Occipital lobe (tissue), 1 donor: ENCODE measurements at regions not wholly inside any gene's neighbourhood (a gene's known extent, or its start where the extent isn't known, plus 50 kb on each side); places are given as distances from the start of the nearest gene placed in this dataset.
A peak's percentile ranks its signal among the peaks of the same experiment; 100 is the strongest.
"Not testable (repeated sequence)": the region's sequence is repeated elsewhere in the genome, so short reads cannot be mapped to it uniquely, and the experiment has no call there.

Experiments used
- DNase-seq: peaks from one replicate; lab custom pipeline; 2025; lab: John Stamatoyannopoulos, UW

DNA sequence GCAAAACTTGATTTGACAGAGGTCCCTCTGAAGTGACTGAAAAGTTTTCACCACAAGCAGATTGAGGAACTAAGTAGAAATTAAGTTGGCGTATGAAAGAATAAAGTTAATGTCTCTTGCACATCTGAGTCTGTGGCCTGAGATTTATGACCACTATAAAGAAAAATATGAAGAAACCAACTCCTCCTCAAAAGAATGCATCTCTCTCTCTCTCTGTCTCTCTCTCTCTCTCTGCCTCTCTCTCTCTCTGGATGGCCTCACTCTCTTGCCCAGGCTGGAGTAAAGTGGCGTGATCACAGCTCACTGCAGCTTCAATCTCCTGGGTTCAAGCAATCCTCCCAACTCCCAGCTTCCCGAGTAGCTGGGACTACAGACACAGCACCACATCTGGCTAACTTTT is 55.2 kb downstream of the RPL22L1 start:
- DNase-seq, result no peak

DNA sequence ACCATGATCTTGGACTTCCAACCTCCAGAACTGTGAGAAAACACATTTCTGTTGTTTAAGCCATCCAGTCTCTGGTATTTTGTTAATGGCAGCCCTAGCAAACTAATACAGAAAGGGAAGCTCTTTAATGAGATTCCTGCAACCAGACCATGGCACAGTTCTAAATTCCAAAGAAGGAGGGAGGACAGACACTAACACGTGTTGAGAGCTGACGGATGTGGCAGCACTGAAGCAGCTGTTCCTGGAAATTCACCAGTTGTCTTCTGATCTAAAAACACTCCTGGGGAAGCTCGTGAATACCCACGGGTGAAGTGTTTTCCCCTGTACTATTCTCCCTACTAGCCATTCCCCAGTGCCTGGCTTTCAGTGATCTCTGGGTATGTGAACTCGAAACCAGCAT is 56.7 kb downstream of the RPL22L1 start:
- DNase-seq, result no peak

DNA sequence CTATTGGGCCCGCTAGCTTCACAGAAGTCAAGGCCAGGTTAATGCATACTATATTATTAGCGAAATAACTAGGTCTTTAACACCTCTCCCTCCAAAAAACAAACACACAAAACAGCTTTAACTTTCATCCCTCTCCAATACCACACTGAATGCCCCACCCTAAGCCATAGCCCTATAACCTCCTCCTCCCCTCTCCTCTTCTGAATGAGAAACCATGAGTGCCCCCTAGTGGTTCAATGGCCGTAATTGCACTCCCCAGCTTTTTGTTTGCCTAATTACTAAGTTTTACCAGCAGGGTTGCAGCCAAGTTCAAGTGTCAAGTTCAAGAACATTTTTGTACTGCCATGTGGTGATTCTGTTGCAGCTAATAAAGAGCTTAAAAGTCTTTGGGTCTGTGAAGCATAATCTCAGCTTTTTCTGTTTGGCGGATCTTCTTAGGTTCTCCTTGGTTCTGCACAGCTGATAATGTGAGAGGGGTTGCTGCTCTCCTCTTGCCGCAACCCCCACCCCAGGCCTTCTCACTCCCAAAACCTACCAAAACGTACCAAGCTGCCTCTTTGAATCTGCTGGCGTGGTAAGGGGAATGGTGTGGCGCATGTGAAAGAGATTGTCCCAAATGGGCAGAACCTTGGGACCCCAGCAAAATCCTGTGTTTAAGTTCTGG is 57.9 kb downstream of the RPL22L1 start:
- peak; percentile 30 for DNase-seq

DNA sequence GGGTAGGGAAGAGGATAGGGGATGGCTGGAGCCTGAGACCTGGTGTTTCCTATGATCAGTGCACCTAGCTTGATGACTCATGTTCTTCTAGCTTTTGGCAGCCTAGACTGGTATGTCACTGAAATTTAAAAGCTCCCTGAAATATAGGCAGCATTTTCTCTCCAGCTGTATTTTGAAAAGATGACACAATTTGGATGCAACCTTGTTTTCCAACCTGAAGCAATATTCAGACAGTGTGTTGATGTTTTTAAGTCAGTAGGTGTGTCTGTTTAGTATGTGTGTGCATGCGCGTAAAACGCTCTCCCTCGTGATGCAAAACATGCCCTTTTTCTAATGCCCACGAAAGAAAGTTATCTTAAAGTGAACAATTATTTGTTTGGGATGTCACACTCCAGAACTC is 58.5 kb downstream of the RPL22L1 start:
- DNase-seq, result no peak

DNA sequence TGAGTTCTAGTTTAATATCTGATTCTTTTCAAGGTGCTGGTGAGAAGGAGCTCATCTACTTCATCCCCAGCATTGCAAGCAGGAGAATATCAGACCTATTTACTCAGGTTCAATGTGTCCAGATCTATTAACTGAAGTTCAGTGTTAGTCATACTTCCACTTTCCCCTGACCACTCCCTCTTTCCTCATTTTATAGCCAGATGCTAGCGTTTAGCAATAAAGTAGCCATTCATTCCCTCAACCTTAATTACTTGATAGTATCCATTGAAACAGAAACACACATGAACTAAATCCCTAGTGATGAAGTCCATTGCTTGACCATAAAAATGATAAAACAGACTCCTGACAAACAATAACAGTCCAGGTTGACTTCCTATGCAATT is 60.0 kb downstream of the RPL22L1 start:
- no peak for DNase-seq

DNA sequence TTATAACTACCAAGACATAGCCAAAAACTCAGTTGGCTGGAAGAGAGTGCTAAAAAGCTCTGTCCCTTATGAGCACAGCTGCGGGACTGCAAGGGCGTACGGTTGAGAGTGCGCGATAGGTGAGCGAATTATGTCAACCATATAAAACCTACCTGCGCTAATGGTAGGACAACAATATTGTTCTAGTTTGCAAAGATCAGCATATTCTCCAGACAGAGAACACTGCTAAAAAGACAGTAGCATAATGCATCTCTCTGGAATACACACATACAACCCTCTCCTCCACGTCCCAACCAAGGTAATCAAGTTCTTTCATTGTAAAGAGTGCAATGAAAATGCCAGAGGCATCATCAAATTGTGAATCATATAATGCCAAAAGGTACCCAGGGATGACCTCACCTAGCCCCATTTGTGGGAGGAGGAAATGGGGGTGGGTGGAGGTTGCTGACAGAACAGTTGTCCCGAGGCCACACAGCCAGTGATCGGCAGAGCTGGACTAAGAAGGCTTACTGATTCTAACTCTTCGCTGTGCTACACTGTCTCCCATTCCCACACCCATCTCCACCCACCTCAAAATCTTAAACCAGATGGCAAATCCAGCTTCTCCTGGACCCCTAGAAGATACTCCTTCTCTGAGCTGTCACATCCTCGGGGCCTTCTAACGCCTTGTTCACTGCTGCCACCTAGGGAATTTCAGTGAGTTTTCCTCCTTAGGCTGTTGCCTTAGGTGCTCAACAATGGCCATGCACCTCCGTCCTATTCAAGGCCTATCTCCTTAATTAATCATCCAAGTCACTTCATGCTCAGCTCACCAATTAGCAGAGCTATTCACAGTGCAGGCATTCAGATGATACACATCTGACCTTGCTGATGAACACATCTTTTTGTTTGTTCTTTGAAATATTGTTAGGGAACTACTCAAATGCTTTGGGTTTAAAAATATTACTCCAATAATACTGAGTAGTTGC is 60.7 kb downstream of the RPL22L1 start:
- peak; percentile 41 for DNase-seq

DNA sequence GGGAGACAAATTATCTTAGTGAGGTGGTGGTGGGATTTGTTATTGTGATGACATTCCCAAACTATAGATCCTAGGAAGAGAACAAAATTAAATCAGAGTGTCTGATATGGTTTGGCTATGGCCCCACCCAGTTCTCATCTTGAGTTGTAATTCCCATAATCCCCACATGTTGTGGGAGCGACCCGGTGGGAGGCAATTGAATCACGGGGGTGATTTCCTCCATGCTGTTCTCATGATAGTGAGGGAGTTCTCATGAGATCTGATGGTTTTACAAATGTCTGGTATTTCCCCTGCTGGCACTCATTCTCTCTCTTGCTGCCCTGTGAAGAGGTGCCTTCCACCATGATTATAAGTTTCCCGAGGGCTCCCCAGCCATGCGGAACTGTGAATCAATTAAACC is 62.0 kb downstream of the RPL22L1 start:
- DNase-seq, result no peak

DNA sequence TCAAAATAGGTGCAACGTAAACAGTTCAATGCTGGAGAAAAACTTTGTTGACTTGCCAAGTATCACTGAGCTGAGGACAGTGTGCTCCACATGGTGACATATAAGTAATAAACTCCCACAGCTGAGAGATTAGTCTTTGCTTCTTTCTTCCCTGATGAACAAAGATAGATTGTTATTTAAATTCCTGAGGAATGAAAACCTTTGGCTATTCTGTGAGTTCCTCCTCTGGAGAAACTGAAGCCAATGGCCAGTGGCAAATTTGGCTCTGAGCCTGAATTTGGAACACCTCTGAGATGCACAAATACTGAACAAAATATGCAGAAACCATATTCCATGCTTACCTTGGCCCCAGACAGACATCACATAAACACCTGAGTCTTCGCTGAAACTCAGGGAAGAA is 63.3 kb downstream of the RPL22L1 start:
- no peak for DNase-seq

DNA sequence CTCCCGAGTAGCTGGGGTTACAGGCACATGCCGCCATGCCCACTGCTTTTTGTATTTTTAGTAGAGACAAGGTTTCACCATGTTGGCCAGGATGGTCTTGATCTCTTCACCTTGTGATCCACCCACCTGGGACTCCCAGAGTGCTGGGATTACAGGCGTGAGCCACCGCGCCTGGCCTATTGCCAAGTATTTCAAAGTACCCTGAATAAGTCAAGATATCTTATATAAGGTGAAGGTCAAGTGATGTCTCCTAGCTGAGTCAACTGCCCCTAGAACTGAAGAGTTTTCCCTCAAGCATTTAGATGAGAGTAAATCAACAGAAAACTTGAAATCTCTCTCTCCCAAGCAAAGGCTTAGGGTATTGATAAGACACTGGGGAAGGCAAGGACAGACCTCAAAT is 63.9 kb downstream of the RPL22L1 start:
- no peak for DNase-seq

DNA sequence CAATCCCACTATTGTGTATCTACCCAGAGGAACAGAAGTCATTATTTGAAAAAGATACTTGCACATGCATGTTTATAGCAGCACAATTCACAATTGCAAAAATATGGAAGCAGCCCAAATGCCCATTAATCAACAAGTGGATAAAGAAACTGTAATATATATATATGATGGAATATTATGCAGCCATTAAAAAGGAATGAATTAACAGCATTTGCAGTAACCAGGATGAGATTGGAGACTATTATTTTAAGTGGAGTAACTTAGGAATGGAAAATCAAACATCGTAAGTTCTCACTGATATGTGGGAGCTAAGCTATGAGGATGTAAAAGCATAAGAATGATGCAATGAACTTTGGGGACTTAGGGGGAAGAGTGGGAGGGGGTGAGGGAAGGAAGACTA is 64.7 kb downstream of the RPL22L1 start:
- DNase-seq, result not testable (repeated sequence)

DNA sequence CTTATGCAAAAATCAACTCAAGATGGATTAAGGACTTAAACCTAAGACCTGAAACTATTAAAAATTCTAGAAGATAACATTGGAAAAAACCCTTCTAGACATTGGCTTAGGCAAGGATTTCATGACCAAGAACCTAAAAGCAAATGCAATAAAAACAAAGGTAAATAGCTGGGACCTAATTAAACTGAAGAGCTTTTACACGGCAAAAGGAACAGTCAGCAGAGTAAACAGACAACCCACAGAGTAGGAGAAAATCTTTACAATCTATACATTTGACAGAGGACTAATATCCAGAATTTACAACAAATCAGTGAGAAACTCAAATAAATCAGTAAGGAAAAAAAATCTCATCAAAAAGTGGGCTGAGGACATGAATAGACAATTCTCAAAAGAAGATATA is 65.4 kb downstream of the RPL22L1 start:
- not testable (repeated sequence) for DNase-seq

DNA sequence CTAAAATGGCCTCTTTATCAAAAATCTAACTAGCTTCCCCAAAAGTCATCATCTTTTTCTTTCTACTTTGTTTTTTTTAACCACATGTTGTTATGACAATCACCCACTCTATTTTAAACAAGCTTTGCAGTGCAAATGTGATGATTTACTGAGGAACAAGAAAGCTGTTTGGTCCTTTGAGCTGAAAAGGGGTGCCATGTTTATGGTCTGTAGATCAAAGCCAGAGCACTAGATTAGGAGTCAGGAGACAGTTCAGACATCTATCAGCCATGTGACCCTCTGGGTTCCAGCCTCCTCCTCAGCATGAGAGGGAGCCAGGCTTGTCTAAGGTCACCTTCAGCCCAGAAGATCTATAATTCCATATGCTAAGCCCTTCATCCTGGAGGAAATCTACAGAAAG is 65.9 kb downstream of the RPL22L1 start:
- no peak for DNase-seq

DNA sequence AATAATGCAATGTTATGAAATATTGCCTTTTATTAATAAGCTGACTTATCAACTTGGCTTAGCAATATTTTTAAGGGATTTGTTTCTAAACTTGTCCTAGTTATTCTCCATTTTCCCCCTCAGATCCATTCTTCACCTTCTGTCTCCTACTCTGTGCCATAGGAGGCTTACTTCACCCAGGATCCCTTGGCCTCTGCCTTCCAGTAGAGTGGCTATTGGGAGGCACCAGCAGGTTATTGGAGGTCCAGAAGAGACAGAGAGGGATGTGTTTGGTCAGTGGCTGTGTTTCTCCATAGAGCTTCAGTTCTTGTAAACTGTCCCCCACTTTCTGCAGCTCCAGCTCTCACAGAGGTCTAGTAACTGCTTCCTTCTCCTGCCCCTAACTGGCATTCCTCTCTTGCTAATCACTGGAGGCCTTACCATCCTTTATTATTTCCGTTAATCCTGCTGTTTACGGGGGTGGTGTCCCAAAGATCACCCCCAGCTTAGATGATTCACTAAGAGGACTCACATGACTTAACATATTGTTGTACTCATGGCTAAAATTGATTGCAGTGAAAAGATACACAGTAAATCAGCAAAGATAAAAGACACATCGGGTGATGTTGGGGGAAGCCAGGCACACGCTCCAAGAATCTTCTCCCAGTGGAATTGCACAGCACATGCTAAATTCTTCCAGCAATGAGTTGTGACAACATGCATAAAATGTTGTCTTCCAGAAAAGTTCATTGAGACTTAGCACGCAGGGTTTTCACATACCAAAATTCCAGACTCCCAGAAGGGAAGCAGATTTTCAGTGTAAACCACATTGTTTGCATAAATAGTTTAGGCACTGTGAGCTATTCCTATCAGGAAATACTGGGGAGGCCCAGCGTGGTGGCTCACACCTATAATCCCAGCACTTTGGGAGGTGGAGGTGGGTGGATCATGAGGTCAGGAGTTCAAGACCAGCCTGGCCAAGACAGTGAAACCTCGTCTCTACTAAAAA is 67.5 kb downstream of the RPL22L1 start:
- DNase-seq, result no peak

DNA sequence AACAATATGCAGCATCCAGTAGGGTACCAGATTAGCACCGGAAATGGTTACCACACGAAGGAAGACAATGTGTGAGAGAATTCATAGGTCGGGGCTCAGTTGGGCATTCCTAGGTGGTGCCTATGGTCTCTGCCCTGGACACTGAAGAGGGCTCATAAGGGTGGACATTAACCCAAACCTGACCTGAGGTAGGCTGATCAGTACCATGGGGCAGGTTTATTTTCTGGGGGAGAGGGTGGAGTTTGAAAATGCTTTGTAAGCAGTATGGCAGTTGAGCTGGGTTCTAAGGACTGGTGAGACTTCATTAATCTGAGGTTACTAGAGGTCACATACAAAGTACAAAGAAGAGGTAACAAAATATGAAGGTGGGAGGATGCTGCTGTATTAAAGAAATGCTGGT is 68.4 kb downstream of the RPL22L1 start:
- no peak for DNase-seq

DNA sequence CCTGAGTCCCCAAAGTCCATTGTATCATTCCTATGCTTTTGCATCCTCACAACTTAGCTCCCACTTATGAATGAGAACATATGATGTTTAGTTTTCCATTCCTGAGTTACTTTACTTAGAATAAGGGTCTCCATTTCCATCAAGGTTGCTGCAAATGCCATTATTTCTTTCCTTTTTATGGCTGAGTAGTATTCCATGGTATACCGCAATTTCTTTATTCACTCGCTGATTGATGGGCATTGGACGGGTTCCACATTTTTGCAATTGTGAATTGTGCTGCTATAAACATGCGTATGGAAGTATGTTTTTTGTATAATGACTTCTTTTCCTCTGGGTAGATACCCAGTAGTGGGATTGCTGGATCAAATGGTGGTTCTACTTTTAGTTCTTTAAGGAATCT is 69.7 kb downstream of the RPL22L1 start:
- not testable (repeated sequence) for DNase-seq

DNA sequence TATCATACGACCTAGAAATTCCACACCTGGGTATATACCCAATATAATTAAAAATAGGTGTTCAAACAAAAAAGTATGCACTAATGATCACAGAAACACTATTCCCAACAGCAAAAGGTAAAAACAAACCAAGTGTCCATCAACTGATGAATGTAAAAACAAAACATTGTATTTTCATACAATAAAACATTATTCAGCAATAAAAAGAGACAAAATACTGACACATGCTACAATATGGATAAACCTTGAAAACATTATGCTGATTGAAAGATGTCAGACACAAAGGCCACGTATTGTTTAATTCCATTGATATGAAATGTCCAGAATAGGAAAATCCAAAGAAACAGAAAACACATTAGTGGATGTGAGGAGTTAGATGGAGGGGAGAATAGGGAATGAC is 71.0 kb downstream of the RPL22L1 start:
- DNase-seq, result no peak

DNA sequence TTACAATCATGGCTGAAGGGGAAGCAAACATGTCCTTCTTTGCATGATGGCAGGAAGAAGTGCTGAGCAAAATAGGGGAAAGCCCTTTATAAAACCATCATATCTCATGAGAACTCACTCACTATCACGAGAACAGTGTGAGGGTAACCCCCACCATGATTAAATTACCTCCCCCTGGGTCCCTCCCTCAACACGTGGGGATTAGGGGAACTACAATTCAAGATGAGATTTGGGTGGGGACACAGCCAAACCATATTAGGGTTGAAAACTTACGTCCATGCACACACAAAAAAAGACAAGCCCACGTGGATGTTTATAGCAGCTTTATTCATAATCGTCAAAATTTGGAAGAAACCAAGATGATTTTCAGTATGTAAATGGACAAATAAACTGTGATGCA is 72.3 kb downstream of the RPL22L1 start:
- no peak for DNase-seq

DNA sequence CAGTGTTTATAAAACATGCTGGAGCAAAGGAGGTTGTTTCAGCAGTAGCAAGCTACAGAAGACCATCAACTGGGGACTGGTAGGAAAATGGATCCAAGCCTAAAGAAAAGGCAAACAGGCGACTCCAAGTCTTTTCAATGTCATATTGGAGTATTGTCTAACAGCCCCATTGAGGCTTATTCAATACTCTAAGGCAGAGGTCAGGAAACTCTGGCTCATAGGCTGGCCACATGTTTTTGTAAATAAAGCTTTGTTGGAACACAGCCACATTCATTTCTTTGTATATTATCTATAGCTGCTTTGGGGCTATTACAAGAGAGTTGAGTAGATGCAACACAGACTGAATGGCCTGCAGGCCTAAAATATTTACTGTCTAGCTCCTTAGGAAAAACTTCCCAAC is 77.5 kb downstream of the RPL22L1 start:
- DNase-seq, result no peak

DNA sequence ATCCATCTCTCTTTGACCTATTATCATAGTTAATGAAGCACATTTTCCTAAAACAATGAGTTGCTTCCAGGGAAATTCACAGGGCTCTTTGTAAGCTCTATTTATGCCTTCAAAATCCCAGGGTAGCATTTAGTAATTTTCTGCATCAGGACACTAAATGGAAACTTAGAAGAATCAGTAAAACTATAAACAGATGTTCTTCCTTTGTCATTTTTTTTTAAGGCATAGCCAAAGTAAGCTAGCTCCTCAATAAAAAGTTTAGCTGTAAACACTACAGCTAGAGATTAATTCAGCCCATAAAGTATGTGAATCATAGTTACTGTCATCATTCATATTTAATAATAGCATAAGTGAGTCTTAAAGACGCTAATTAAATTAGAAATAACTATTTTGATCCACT is 79.3 kb downstream of the RPL22L1 start:
- DNase-seq, result no peak

DNA sequence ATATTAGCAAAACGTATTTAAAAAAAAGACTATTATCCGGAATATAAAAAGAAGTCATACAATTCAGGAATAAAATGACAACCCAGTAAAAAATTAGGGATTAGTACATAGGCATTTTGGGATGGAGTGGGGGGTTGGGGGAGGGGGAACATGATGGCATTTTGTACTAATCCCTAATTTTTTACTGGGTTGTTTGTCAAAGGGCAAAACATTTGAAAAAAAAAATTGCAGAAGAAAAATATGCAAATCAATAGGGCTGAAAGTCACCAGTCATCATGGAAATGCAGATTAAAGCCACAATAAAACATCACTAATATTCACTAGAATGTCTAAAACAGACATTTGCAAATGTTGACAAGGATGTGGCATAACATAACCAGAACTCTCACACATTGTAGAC is 82.5 kb downstream of the RPL22L1 start:
- DNase-seq, result no peak

DNA sequence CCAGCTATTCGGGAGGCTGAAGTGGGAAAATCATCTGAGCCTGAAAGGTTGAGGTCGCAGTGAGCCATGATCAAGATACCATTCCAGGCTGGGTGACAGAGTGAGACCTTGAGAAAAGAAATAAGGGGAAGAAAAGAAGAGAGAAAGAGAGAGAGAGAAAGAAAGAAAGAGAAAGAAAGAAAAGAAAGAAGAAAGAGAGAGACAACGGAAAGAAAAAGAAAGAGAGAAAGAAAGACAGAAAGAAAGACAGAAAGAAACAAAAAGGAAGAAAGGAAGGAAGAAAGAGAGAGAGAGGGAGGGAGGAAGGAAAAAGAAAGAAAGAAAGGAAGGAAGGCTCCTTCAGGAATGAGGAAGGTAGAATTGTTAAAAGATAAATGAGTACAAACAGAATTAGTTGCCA is 84.5 kb downstream of the RPL22L1 start:
- no peak for DNase-seq

DNA sequence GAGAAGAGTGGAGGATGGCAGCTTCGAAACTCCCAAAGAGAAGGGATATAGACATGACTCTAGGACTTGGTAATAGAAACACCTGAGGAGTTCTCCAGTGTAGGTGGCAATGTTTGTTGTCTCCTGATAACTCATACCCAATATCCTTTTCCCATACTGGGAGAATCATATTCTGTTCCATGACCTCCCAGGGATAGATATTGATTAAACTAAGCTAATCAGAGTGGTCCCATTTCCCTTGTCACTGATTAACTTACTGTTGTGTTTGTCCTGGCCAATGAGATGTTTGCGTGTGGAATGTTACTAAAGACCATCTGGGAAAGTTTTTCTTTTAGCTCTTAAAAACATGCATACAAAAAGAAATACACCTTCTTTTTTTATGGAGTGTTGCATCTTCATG is 85.6 kb downstream of the RPL22L1 start:
- no peak for DNase-seq
